PFSK-1 (cell line): ENCODE measurements at regions not wholly inside any gene's neighbourhood (a gene's known extent, or its start where the extent isn't known, plus 50 kb on each side); places are given as distances from the start of the nearest gene placed in this dataset.

Experiments
- FOXP2 ChIP-seq: optimal IDR thresholded peaks from 2 replicates; pipeline ENCODE3; 2011; ENCODE audit warnings: borderline replicate concordance, control low read depth, inconsistent platforms; ENCODE audit not compliant: insufficient read depth; ENCODE audit errors: extremely low read length, extremely low read depth
- POLR2AphosphoS5 ChIP-seq: IDR thresholded peaks from 2 replicates; pipeline ENCODE4 v1.6.1; 2012; ENCODE audit warnings: low read depth, mild to moderate bottlenecking, control low read depth, low read length, moderate library complexity
- SIN3A ChIP-seq: IDR thresholded peaks from 2 replicates; pipeline ENCODE4 v1.6.1; 2012; ENCODE audit warnings: mild to moderate bottlenecking, low read length, moderate library complexity, borderline replicate concordance; ENCODE audit not compliant: insufficient read depth
- TAF1 ChIP-seq: IDR thresholded peaks from 2 replicates; pipeline ENCODE4 v1.6.1; 2012; ENCODE audit warnings: low read length, control low read depth, borderline replicate concordance; ENCODE audit not compliant: insufficient read depth
- TF ChIP-seq, protein P1 (sequence below), 2 experiments: IDR thresholded peaks; 2 replicates each; pipeline versions ENCODE4 v1.6.1 to v1.8.0; 2011 to 2012; ENCODE audit warnings: low read depth in 2 of 2, low read length in 2 of 2, control low read depth in 1 of 2, inconsistent platforms in 1 of 2, mild to moderate bottlenecking in 1 of 2, moderate library complexity in 1 of 2; ENCODE audit not compliant: insufficient read depth in 1 of 2

GRCh38 chr2:217011576-217011975, 151.7 kb upstream of the TNP1 start:
- TF ChIP-seq, protein P1, sequence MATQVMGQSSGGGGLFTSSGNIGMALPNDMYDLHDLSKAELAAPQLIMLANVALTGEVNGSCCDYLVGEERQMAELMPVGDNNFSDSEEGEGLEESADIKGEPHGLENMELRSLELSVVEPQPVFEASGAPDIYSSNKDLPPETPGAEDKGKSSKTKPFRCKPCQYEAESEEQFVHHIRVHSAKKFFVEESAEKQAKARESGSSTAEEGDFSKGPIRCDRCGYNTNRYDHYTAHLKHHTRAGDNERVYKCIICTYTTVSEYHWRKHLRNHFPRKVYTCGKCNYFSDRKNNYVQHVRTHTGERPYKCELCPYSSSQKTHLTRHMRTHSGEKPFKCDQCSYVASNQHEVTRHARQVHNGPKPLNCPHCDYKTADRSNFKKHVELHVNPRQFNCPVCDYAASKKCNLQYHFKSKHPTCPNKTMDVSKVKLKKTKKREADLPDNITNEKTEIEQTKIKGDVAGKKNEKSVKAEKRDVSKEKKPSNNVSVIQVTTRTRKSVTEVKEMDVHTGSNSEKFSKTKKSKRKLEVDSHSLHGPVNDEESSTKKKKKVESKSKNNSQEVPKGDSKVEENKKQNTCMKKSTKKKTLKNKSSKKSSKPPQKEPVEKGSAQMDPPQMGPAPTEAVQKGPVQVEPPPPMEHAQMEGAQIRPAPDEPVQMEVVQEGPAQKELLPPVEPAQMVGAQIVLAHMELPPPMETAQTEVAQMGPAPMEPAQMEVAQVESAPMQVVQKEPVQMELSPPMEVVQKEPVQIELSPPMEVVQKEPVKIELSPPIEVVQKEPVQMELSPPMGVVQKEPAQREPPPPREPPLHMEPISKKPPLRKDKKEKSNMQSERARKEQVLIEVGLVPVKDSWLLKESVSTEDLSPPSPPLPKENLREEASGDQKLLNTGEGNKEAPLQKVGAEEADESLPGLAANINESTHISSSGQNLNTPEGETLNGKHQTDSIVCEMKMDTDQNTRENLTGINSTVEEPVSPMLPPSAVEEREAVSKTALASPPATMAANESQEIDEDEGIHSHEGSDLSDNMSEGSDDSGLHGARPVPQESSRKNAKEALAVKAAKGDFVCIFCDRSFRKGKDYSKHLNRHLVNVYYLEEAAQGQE (IDR thresholded peaks at IDR 0.05; ENCODE audit: insufficient read depth in 1 of 2, low read depth in 2 of 2, low read length in 2 of 2), result no peak
- no peak for TF ChIP-seq SIN3A
- TF ChIP-seq FOXP2, result no peak
- TF ChIP-seq TAF1, result no peak
- TF ChIP-seq POLR2AphosphoS5, result no peak

DNA sequence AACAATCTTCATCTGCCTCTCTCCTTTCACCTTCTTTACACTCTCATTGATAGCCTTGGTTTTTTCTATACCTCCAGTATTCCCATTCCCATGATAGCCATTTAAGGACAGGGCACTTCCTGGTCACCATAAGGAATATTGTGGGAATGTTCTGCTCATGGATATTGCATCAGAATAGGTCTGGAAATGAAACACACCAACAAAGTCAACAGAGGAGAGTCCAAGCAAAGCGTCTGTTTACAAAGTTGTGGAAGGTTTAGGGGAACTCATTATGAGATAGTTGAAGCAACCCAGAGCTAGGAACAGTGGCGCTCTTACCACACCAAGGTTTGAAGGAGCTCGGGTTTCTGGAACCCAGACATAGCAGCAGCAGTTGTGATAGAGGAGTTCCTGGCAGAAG, 150.3 kb upstream of the TNP1 start:
- TF ChIP-seq POLR2AphosphoS5, result no peak
- TF ChIP-seq FOXP2, result no peak
- TF ChIP-seq, protein P1 (IDR thresholded peaks at IDR 0.05; ENCODE audit: insufficient read depth in 1 of 2, low read depth in 2 of 2, low read length in 2 of 2), result no peak

DNA sequence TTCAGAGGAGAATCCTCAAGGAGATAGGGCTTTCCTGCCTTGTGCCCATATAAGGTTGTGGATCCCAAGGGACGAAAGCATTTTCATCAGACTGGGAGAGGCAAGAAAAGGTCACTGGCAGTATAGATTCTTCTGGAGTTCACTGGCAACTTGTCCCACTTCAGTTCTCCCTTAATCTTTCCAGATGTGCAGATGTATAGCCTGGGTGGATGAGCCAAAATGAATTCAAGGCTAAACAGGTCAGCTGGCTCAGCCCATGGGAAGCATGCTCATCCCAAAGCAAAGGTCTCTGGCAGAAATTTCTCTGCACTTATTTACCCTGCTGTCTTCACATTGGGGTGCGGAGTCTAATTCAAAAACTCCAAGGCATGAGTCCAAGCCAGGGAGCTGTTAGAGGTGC, 148.9 kb upstream of the TNP1 start:
- no peak for TF ChIP-seq SIN3A
- no peak for TF ChIP-seq TAF1
- no peak for TF ChIP-seq POLR2AphosphoS5
- TF ChIP-seq, protein P1 (IDR thresholded peaks at IDR 0.05; ENCODE audit: insufficient read depth in 1 of 2, low read depth in 2 of 2, low read length in 2 of 2), result no peak
- TF ChIP-seq FOXP2, result no peak

- TF ChIP-seq, protein P1 (IDR thresholded peaks at IDR 0.05; ENCODE audit: insufficient read depth in 1 of 2, low read depth in 2 of 2, low read length in 2 of 2), result no peak
- TF ChIP-seq POLR2AphosphoS5 (no peak), FOXP2 (no peak)
Observed at GRCh38 chr2:217006217-217006616, 146.4 kb upstream of the TNP1 start.

DNA sequence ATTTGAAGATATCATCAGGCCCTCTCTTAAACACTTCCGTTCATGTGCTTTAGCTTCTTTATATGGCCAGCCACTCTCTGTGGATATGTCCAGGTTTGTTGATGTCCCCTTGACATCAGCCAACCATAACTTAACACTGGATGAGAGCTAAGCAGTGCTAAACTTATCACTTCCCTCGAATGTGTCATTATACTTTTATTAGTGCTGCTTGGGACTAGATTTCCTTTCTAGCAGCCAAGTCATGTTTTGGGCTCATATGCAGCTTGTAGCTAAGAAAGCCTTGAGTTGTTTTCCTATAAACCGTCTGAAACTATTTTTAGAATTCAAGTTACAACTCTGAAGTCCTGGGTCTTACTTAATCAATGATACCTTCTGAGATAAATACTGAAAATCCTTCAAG, 144.8 kb upstream of the TNP1 start:
- TF ChIP-seq TAF1, result no peak
- TF ChIP-seq, protein P1 (IDR thresholded peaks at IDR 0.05; ENCODE audit: insufficient read depth in 1 of 2, low read depth in 2 of 2, low read length in 2 of 2), result no peak
